DMS53 treated with DMSO at 0.1 percent for 48 hours (cell line): ENCODE measurements at regions not wholly inside any gene's neighbourhood (a gene's known extent, or its start where the extent isn't known, plus 50 kb on each side); places are given as distances from the start of the nearest gene placed in this dataset.

Source experiments
- DNase-seq: peaks from one replicate; lab custom pipeline; 2025; ENCODE audit not compliant: unreplicated experiment; lab: John Stamatoyannopoulos, UW

GRCh38 chr5:148708854-148709253 is 54.5 kb upstream of the HTR4 start:
- DNase-seq = no peak

GRCh38 chr5:148711961-148712360 is 57.6 kb upstream of the HTR4 start:
- DNase-seq = no peak

DNA sequence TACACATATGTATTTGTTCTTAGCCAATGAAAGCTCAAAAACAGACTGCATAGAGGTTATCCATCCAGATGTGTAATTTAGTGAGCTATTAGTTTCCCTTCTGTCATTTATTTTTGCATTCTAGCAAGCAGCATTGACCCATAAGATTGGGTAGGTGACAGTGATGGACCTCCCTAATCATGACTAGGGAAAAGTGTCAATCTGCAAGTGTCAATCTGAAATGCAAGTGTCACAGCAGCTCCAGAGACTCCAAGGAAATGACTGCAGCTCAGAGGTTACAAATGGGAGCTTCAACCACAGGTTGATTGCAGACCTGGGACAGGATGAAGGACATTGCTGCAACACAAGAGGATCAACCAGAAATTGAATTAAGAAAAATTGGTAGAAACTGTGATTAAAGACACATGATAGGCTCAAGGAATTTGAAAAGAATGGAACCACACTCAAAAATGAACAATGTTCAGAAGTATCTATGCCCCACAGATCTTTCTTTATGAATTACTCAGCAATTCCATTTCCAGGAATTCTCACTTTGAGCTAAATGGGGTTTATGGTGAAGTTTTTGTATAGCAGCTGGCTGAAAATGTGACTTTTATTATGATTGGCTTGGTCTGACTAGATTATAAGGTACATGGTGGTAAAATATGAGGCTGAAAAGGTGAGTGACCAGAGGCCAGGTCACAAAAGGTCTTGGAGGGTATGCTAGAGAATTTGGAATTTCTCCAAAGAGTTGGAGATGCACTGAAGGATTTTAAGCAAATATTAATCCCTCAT is 59.6 kb upstream of the HTR4 start:
- DNase-seq = no peak

GRCh38 chr5:148716716-148717115 is 62.4 kb upstream of the HTR4 start:
- no peak for DNase-seq

- no peak for DNase-seq
These were observed 63.3 kb upstream of the HTR4 start for GRCh38 chr5:148717668-148718067.

GRCh38 chr5:148719605-148720004 is 65.3 kb upstream of the HTR4 start:
- DNase-seq = no peak

- no peak for DNase-seq
These were observed 65.9 kb upstream of the HTR4 start for GRCh38 chr5:148720257-148720656.

- DNase-seq = no peak
These were observed 68.8 kb upstream of the HTR4 start for GRCh38 chr5:148723143-148723542.

GRCh38 chr5:148725675-148726074 is 71.3 kb upstream of the HTR4 start:
- peak; percentile 67 for DNase-seq

GRCh38 chr5:148729182-148729581 is 74.9 kb upstream of the HTR4 start:
- no peak for DNase-seq

GRCh38 chr5:148730270-148730669 is 75.9 kb upstream of the HTR4 start:
- DNase-seq = no peak

DNA sequence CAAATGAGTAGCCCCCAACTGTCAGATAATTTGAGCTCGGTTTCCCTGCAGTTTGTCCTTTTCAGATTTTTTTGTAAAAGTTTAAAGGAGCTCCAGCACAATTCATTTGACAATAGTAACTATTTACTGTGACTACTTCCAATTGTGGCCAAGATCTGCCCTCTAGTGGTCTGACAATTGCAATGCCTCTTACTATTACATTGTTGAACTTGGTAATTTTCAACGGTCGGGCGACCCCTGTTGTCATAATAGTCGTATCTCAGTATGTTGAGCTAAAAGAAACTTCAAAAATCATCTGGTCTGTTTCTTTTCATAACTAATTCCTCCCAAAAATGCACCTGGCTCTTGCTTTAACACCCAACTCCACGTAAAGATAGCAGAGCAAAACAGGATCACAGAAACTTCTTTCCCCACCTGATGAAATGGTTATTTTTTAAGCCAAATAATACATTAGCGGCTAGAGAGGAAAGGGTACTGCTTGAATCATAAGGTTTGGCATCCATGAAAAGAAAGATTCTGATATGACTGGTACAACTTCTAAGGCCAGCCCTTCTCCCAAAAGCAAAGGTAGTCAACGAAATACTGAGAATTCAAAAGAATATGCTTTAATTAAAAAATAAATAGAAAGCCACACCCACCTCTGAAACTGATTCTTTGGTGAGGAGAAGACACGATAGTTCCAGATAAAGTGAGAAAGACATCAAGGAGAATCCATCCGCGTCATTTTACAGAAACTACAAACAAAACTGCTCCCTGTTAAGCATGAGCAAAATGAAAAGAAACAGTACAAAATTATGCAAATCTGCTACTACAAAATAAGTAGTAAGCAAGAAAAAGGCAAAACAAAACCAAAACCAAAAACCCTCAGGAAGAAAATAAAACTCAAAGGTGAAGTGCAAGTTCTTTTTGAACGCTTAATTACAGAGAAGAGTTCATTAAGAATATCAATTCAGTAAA is 76.9 kb upstream of the HTR4 start:
- DNase-seq = peak; percentile 94

DNA sequence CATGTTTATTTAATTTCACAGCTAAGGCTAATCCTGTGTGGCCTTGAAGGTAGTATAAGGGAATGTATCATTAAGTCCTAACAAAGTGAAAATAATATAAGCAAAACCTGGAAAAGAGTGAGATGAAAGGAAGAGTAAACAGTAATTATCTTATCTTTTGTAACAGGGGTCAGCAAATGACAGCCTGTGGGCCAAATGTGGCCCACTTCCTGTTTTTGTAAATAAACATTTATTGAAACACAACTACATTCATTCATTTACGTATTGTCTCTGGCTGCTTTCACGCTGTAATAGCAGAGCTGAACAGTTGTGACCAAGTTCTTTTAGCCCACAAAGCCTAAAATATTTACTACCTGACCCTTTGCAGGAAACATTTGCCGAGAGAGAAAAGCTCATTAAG is 78.4 kb upstream of the HTR4 start:
- no peak for DNase-seq

DNA sequence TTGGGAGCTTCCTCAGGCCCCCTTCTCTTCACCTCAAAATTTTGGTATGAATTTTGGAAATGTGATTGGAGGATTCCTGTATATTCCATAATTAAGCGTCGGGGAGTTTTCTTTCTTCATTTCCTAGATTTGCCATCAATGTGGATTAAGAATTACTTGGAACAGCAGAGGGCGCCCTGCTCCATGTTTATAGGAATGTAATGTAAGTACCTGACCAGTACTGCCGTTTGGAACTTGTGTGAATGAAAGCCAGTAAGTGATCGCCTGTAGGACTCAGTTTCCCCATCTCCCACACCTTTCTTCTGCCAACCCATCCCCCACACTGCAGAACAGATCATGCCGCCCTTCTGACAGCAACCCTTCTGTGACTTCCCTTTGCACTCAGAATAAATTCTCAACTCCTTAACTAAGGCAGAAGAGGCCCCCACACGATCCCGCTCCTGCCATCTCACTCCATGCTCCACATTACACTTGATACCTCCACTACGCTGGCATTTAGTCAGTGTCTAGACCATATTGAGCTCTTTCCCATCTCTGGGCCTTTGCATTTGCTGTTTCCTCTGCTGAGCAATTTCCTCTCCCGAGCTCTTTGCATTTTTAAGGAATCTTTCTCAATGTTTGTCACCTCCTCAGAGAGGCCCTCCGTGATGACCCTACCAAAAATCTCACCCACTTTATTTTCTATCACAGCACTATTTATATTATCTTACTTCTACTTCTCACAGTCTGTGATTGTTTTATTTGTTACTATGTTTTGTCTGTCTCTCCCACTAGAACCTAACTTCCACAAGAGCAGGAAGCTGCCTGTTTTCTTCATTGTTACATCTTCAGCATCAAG is 79.5 kb upstream of the HTR4 start:
- DNase-seq = peak; percentile 72

- DNase-seq = no peak
These were observed 80.2 kb upstream of the HTR4 start for GRCh38 chr5:148734518-148734917.

- DNase-seq = peak; percentile 36
These were observed 81.0 kb upstream of the HTR4 start for GRCh38 chr5:148735301-148735835.

GRCh38 chr5:148739023-148739422 is 84.7 kb upstream of the HTR4 start:
- DNase-seq = no peak

DNA sequence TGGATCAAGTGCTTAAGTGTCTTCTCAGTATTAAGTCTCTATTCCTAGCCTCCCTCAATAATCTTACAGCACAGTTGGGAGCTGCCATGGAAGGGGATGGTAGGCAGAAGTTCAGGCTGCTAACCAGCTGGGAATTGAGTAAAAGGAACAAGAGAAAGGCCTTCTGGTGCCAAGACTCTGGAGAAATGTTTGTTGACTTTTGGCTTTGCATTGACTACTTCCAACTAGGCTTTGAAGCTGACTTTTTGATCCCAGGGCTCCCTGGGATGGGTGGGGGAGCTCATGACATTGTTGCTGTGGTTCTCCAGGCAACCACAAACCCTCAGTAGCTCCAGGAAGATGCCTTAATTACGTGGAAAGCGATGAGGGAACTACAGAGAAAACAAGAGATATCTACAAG is 85.2 kb upstream of the HTR4 start:
- DNase-seq = no peak

DNA sequence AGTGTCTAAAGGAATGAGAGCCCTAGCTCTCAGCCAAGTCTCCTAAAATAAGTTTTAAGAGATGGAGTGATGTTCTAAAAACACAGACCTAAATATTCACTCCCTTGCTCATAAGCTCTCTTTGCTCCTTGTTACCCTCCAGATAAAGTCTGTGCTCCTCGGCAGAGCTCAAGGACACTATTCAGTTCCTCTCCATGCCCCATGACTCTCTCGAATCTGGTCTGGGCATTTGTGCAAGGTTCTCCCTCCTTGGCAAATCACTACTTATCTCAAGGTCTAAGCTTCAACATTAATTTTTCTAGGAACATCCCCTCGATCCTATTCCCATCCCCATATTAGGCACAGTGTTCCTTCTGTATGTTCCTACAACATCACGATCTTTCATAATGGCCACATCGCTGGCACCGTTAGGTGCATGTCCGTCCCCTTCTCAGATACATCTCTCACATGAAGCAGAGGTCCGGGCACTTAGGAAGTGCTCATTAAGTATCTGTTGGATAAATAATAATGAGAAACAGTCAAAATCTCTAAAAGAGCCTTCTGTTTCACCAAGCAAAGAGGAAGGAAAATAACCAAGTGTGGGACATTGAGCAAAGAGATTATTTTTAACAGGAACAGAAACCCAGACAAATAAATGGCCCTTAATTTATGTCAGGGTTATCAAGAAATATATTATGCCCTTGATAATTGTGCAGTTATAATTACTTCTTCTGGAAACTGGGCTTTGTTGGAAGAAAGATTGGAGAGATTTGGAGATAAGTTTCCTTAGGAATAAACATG is 85.9 kb upstream of the HTR4 start:
- DNase-seq = no peak
